GM18861 (cell line): ENCODE measurements at regions not wholly inside any gene's neighbourhood (a gene's known extent, or its start where the extent isn't known, plus 50 kb on each side); places are given as distances from the start of the nearest gene placed in this dataset.

ENCODE experiments used
- ATAC-seq: cut with Tn5 transposase; IDR thresholded peaks from one replicate; pipeline ENCODE4 v1.9.1; 2021; ENCODE audit not compliant: unreplicated experiment

DNA sequence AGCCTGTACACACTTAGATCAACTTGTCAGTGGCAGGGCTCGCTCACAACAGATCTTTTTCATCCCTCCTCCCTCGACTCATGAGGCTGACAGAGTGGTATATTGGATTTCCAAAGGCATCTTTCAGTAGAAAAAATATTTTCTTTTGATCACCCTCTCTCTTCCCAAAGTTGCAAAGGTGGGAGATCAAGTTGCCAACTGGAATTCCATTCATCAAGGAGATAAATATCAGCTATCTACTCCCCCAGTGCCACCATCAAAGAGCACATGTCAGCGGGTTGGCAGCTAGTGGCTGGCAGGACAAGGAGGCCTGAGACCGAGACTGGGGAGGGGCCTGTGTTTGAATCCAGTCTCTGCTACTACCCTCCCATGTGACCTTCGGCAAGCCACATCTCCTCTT lies 539.7 kb upstream of the CDH11 start:
- ATAC-seq = no peak

DNA sequence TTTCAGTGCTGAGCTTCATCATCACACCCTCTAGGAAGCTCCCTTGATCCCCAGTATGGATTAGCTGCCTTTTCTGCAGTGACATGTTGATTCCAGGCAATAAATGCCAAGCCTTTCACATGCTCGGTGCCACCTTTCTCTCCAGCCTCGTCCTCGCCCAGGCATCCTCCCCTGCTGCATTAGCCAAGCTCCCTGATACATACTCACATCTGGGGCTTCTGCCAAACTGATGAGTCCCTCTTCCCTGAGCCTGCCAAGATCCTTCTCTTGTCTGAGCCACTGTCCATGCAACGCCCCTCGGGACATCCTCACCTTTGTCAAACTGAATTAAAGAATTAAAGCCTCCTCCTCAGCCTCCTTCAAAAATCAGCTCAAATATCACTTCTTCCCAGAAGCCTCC lies 538.5 kb upstream of the CDH11 start:
- no peak for ATAC-seq

DNA sequence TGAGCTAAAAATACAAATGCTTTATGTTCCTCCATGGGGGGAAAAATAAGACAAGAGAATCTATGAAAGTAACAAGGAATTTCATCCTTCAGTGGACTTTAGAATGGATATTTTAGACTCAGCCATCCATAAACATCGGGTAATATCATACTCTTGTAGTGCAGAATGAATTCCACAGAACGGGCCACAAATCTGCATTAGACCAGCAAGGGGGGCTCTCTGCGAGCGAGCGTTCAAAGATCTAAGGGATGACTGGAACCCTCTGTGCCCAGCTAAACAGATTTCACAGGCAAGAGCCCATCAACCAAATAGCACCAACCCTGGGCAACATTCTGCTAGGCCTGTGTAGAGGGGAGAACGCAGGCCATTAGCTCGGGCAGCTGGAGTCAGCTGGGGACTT lies 537.9 kb upstream of the CDH11 start:
- no peak for ATAC-seq

DNA sequence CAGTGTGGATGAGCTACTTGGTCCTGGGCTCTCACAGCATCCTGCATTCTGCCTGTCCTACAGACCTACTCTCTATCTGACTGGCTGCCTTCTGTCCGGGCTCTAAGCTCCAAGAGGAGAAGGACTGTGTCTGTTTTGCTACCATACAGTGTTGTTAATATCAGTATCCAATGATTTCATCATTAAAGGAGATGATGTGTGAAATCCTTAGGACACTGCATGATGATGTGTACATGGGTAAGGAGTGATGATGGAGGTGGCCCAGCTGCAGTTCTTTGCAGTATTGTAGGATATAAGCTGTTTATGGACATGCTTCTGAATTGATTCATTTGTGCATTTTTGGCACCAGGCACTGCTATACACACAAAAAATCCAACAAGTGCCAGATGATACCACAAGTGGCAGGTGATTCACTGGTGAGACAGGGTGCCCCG lies 536.9 kb upstream of the CDH11 start:
- no peak for ATAC-seq

DNA sequence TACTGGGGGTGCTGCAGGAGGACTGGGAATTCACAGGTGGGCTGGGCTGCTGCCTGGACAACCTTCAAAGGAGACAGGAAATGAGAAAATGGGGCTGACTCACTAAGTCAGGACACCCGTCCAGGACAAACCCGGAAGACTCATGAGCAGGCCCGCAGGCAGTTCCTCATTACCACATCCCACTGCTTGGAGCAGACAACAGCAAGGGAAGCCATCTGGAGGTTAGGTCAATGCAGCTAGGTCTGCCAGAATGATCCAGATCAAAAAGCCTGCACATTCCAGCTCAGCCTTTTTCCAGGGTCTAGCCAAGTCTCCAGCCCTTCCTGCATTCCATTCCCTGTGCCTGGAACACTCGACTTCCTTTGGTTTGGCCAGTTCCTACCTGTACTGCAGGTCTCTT lies 536.5 kb upstream of the CDH11 start:
- no peak for ATAC-seq

DNA sequence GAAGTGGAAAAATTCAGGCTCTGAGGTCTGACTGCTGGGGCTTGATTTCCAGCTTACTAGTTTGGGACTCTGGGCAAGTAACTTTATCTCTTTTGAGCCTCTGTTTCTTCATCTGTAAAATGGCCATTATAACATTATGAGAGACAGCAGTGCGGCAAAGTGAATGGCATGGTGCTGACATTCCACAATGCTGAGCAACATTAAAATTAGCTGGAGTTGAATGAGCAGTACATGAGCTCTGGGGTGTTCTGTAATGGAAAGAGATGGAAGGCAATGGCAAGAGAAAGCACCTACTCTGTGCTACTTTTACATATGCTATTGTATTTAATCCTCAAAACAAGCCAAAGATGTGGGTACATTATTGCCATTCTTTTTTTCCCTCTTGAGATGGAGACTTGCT lies 535.7 kb upstream of the CDH11 start:
- no peak for ATAC-seq

DNA sequence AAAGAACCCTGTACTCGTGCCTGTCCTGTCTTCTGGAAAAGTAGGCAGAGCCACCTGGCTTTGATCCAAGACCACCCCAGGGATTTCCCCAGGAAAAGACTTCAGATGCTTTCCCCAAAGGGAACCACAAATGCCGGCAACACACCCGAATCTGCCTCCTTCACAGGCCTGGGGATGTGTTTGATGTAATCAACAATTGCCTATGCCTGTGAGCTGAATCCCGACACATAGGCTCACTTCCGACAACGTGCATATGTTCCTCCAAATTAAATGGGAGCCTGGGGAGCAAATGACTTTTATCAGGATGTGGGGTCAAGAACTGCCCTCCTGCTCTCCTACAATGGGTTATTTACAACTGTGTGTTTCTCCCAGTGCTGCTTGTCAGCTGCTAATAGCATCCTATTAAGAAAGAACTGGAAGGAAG lies 535.2 kb upstream of the CDH11 start:
- ATAC-seq = no peak

DNA sequence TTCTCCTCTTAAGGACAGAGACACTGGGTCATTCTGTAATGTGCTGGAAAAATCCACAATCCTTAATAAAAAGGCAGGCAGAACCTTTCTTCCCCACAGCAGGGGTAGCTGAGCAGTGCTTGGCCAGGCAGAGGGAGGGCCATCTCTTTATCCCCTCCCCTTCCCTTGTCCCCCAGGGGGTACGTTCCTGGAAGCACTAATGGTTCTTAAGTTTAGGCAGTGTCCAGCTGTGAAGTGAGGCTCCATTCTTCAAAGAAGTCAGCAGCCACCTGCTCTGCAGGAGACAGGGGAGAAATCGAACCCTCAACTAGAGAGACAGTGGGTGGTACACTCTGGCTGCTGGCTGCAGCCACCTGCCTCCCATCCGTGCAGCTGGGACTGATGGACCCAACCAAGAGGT lies 533.9 kb upstream of the CDH11 start:
- ATAC-seq = no peak

DNA sequence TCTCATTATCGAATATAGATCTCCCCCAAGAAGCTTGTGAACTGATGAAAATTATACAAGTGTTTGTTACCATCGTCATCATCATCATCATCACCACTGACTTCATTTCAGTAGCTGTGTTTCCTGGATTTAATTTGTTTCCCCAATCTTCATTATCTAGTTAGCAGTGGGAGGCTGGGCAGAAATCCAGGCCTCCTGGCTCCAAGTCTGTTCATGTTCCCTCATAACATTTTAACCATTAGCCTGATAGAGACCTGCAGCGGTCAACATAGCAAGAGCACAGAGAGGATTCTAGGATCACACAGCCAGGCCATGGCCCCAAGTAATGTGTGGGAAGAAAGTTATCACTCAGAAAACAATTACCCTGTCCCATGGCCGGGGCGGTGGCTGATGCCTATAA lies 526.2 kb upstream of the CDH11 start:
- no peak for ATAC-seq

DNA sequence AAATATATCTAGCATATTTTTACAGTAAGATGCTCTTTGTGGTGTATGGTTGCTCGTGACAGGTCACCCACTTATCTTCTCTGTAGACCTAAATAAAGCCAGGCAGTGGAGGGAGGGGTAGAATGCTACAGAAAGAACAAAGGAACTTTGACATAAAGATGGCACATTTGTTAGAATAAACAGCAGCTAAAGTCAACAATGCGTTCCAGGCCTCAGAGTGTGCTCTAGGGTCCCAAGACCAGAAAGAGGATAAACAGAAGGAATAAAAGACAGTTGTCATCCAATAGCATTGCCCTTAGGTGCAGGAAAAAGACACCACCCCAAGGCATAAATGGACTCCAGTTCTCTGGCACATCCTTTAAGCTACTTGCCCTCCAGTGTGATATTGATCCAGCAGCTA lies 523.0 kb upstream of the CDH11 start:
- no peak for ATAC-seq

DNA sequence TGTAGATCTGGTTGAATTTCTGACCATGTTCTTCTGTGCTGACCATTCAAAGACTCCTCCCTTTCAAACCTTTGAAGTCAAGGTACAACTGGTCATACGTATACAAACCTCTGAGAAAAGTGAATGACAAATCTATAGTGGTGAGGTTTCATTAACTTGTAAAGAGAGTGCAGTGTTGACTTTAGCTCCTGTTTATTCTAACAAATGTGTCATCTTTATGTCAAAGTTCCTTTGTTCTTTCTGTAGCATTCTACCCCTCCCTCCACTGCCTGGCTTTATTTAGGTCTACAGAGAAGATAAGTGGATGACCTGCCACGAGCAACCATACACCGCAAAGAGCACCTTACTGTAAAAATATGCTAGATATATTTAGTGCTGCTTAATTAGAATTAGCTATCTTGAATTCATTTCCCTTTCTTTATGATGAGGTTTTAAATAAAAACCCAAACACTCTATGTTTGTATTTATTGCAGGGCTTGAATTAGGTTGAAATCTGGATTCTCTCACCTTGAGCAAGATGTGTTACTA lies 520.0 kb upstream of the CDH11 start:
- ATAC-seq = no peak

DNA sequence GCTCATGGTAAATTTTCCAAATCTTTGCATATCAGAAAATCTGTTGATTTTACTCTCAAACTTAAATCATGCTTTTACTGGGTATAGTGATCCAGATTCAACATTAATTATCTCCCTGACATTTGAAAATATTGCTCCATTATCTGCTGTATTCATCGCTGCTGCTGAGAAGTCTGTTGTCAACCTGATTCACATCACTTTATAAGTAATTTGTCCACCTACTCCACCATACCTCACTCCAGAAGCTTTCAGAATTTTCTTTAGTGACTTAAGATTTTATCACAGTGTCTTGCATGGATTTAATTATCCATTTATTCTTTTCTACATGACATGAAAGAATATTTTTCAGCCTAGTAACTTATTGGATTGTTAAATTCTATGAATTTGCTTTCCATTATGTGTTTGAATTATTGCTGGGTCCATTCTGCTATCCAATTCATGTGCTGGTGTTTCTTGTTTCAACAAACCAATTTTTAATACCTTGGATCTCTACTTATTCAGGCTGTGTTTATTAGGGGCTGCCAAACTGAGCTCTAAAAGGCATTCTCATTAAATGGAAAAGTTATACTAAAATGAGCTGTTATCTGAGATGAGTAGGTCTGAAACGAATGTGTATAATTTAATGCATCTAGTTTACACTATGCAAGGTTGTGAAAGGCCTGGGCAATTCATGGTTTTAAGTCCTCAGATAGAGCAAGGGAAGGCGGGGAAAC lies 519.3 kb upstream of the CDH11 start:
- no peak for ATAC-seq

DNA sequence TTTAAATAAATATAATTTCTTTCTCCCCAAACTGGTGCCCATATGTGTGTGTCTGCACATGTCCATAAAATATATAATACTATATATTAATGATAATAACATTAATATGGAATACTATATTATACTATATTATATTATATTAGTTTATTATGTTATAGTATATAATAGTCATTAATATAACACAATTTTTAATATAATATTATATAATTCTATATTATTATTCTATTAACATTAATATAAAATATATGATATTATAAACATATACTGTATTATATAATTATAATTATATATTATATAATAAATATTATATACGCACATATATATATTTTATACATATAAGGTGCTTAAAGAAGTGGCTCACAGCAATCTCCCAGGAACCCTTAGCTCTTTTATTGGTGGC lies 513.0 kb upstream of the CDH11 start:
- no peak for ATAC-seq

DNA sequence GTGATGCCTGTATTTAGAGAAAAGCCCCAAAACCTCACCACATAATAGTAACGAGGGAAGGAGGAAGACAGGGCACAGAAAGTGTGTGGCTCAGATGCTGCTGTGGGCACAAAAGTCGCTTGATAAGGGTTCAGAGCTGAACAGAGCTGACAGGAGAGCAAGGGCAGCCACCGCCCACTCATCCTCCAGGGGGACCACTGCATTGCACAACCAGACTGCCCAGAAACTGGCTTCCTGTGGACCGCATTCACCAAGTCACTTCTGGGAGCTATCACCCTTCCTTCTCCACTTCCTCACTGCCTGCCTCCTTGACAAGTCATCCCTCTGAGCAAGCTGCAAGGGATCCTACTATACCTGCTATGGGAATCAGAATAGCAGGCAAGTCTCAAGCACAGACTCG lies 512.4 kb upstream of the CDH11 start:
- no peak for ATAC-seq

DNA sequence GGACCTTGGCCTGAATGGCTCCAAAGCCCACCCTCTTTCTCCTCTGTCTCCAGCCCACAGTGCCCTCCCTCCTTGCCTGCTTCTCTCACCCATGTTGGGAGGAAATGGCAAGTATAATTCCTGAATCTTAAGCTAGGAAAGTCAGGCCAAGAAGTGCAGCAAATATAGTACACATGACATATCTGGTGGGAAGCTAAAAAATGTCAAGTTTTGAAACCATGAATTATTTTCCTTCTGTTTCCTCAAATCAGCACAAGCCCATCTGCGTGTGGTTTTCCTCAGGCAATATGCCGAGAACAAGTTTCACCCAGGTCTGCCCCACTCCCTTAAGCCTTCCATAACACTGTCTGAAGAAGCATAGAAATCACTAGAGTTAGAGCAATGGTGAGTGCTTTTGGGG lies 502.8 kb upstream of the CDH11 start:
- no peak for ATAC-seq

DNA sequence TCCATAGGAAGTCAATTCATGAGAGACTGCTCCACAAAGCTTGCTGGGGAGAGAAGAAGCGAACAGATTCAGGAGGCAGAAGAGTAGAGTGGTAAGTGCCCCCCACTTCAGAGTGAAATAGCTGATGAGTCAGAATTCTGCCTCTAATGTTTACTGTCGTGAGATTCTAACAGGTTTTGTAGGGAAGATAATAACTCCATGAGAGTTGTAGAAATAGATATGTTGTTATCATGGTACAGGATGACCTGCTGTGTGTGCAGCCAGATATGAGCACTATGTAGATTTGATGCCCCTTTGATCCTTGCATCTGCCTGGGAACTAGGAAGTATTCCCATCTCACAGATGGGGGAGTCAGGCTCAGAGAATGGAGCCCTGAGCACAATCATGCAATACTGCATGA lies 502.4 kb upstream of the CDH11 start:
- no peak for ATAC-seq

DNA sequence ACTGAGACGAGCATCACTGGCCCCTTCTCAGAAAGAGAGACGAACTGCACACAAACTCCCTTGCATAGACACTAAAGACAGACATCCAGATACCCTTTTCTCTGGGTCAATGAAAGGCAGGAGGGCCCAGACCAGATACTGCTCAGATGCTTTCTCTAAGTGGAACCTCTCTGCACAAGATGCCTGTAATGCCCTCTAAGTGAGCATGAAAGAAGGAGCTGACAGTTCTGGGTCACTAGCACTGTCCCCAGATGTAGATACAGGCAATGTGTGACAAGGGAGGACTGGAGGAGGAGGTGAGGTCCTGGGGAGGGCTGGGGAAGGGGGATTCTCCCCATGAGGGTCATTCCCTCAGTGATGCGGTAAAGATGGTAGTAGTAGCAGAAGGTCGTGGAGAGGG lies 501.0 kb upstream of the CDH11 start:
- ATAC-seq = no peak

DNA sequence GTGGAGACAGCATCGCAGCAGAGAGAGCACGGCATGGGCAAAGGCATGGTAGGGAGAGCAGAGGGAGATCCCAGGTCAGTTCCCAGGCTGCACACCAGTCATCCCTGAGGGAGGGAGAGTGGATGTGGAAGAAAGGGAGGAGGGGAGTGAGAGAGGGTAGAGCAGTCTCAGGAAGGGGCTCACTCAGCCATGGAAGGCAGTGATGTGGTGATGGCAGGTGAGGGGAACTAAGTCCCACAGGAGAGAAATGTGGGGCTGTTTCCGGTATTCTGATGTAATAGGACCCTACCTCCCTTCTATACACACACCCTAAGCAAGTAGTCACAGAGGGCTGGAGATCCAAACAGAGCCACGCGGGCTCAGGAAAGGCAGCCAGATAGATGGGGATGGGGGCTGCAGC lies 500.3 kb upstream of the CDH11 start:
- ATAC-seq = no peak

DNA sequence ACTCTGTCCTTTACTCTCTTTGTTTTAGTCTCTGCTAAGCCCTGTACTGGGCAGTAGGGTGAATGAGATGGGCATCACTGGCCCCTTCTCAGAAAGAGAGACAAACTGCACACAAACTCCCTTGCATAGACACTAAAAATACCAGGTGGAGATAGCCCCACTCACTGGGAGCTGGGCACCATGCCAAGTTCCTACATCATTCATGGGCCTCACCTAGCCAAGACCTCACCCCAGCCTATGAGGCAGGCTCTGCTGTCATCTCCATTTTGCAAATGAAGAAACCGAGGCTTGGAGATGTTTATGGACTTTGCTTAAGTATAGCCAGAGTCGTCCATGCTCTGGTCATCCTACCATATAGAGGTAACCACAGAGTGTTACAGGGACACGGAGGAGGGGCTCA lies 499.8 kb upstream of the CDH11 start:
- no peak for ATAC-seq

DNA sequence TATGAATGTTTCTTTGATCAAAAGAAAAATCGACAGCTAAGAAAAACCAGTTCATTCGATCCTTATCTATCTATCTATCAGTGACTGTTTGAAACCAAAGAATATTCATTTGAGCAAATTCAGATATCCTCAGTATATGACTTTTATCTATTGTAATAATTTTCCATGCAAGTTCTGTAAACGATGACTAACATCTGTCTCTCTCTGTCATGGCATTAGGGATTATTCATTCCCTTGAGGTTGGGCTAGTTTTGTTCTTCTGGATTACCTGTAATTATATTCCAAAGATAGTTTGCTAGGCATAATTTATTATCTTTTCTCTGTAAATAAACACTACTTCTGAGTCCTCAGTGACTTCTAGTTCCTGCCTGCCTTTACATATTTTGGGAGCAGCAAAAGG lies 497.7 kb upstream of the CDH11 start:
- ATAC-seq = no peak

DNA sequence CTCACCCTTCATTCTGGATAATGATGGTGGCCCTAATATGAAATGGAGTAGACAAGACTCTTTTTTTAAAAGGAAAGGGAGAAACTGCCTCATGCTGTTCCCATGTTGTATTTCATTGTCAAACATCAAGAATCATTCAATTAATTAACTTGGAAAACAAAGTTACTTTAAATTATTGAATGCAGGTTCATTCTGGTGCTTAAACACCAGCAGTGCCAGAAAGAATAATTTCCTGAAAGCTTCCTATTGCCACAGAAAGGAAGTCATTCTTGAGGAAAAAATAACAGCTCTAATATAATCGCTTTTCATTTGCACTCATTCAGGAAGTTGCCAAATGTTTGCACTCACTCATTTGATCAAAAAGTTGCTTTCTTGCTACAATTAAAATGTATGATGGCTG lies 497.1 kb upstream of the CDH11 start:
- no peak for ATAC-seq

DNA sequence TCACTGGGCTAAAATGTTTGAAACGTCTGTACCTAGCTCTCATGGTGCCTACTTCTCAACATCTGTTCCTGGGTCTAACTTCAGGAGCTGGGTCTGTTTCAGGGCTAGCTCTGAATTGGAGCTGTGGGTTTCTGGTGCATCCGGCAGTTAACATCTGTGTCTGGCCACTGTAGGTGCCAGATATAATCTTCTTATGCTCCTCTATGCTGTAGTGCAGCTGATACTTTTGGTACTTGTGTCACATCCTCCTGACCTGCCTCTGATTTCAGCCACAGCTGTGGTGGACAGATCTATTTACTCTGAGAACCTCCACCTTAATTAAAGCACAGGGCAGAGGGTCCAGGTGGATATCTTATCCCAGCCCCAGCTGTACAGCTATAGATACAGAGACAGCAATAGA lies 496.5 kb upstream of the CDH11 start:
- no peak for ATAC-seq

DNA sequence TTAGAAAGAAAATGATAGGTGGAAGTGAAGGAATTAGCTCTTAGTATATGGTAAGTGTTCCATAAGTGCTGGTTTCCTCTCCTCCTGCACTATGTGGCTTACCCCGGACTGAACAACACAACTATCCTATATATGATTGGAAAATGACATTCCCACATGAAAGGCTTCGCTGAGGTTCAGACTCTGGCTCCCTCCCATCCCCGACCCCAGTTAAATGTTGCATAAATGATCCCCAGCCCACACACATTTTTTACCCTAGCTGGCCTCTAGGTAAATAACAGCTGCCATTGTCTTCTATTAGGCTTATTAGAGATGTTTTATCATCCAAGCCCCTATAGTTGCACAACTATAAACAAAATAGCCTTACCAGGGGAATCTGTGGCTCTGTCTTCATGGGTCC lies 495.6 kb upstream of the CDH11 start:
- no peak for ATAC-seq
